Right cardiac atrium (tissue), 5 donors: ENCODE measurements at regions not wholly inside any gene's neighbourhood (a gene's known extent, or its start where the extent isn't known, plus 50 kb on each side); places are given as distances from the start of the nearest gene placed in this dataset.
A peak's percentile ranks its signal among the peaks of the same experiment; 100 is the strongest.

ENCODE experiments used
- ATAC-seq, 2 donors: fragments of 200-7000 bp; cut with Tn5 transposase; one replicate each; pipeline versions ENCODE4 v1.8.0 to v1.9.1; 2020; ENCODE audit warnings: moderate library complexity in 2 of 2, mild to moderate bottlenecking in 1 of 2
- DNase-seq, 3 donors: peaks; one replicate each; pipeline ENCODE4 v3.0.0-alpha.2; 2020
- H3K27ac ChIP-seq: one replicate; pipeline ENCODE4 v1.5.1; 2013; ENCODE audit warnings: mild to moderate bottlenecking, low read length, control low read depth, moderate library complexity
- H3K27me3 ChIP-seq: one replicate; pipeline ENCODE4 v1.6.1; 2013; ENCODE audit not compliant: control insufficient read depth, insufficient read depth
- H3K4me1 ChIP-seq: one replicate; pipeline ENCODE4 v1.6.1; 2013; ENCODE audit warnings: low read length; ENCODE audit not compliant: control insufficient read depth, insufficient read depth
- H3K4me3 ChIP-seq: one replicate; pipeline ENCODE4 v1.5.1; 2013; ENCODE audit warnings: low read length, control low read depth
- H3K9me3 ChIP-seq: one replicate; pipeline ENCODE4 v1.6.1; 2013; ENCODE audit warnings: low read length; ENCODE audit not compliant: control insufficient read depth
- WGBS: extraction: QIAGEN DNeasy Blood & Tissue Kit; methylation state at CpG from one replicate; pipeline ENCODE4 v1.1.7; 2013; 5-methylcytosine and 5-hydroxymethylcytosine counted together
- intact Hi-C, 4 donors: fragments of 100-400 bp; cut with DNase I; formaldehyde crosslinking; loops; one replicate each; pipeline versions ENCODE4 v1.11.0 to v1.14.0; 2022 to 2023
- donor health status: healthy with polysubstance abuse.
- donor health status: DM: no; HTN: yes; CAD: no.
- donor health status: DM: no; HTN: no; CAD: no.
- donor health status: DM: no; HTN: yes; CAD: no; lungs with severe emphysema.
- donor health status: DM: yes; HTN: yes; CAD: no.

- intact Hi-C loops: no loop called here
- no peak for DNase-seq
- ATAC-seq: no peak
- H3K9me3 ChIP-seq: no peaks in the 10 kb centered on the region
- no peaks in the 10 kb centered on the region for H3K4me1 ChIP-seq
- no peak overlapping the region for H3K27ac ChIP-seq
- no peak overlapping the region for H3K4me3 ChIP-seq
- 73% methylated on average over 5 of the region's 5 CpGs for WGBS
- H3K27me3 ChIP-seq: no peaks in the 10 kb centered on the region
These were observed 192.4 kb downstream of the PTGER3 start for GRCh38 chr1:70855203-70855602.

GRCh38 chr1:70856201-70856600, 191.4 kb downstream of the PTGER3 start:
- intact Hi-C loops: no loop called here
- DNase-seq (no peak), ATAC-seq (no peak)
- no peaks in the 10 kb centered on the region for H3K27me3 ChIP-seq
- WGBS: 85% methylated on average over 2 of the region's 2 CpGs
- H3K27ac ChIP-seq: no peak overlapping the region
- H3K4me1 ChIP-seq: no peaks in the 10 kb centered on the region
- H3K9me3 ChIP-seq: no peaks in the 10 kb centered on the region
- no peak overlapping the region for H3K4me3 ChIP-seq

GRCh38 chr1:70863239-70863638, 184.4 kb downstream of the PTGER3 start:
- H3K27me3 ChIP-seq: no peaks in the 10 kb centered on the region
- 78% methylated on average over 1 of the region's 1 CpG for WGBS
- no peak for ATAC-seq

GRCh38 chr1:70864302-70864701, 183.3 kb downstream of the PTGER3 start:
- intact Hi-C loops: no loop called here
- Histone ChIP-seq H3K4me1 (no peaks in the 10 kb centered on the region), H3K27me3 (no peaks in the 10 kb centered on the region), H3K9me3 (no peaks in the 10 kb centered on the region), H3K4me3 (no peak overlapping the region), H3K27ac (no peak overlapping the region)
- 58% methylated on average over 2 of the region's 2 CpGs for WGBS
- no peak for DNase-seq
- ATAC-seq: peak in 1 of 2 donors; percentile 56

More at GRCh38 chr1:70863239-70863638, 184.4 kb downstream of the PTGER3 start:
- no peaks in the 10 kb centered on the region for H3K4me1 ChIP-seq
- no peak overlapping the region for H3K27ac ChIP-seq
- DNase-seq: no peak
- intact Hi-C loops: no loop called here
- no peak overlapping the region for H3K4me3 ChIP-seq
- H3K9me3 ChIP-seq: no peaks in the 10 kb centered on the region

GRCh38 chr1:70866542-70867264, 180.9 kb downstream of the PTGER3 start:
- ATAC-seq (no peak), DNase-seq (no peak)
- 68% methylated on average over 4 of the region's 4 CpGs for WGBS
- no peak overlapping the region for H3K4me3 ChIP-seq
- H3K27ac ChIP-seq: no peak overlapping the region
- intact Hi-C loops: no loop called here
- no peaks in the 10 kb centered on the region for H3K27me3 ChIP-seq
- no peaks in the 10 kb centered on the region for H3K9me3 ChIP-seq
- H3K4me1 ChIP-seq: no peaks in the 10 kb centered on the region

- H3K27ac ChIP-seq: no peak overlapping the region
- H3K9me3 ChIP-seq: no peaks in the 10 kb centered on the region
- 37% methylated on average over 3 of the region's 3 CpGs for WGBS
- no peaks in the 10 kb centered on the region for H3K27me3 ChIP-seq
- peaks cover 1% of the 10 kb centered on the region for H3K4me1 ChIP-seq
- intact Hi-C loops: loop anchor here in 1 of 4 donors (10.0 kb wide), 1 partner anchor 1183 kb away; no protein-coding TSS in a partner anchor
- no peak for ATAC-seq
- no peak overlapping the region for H3K4me3 ChIP-seq
- DNase-seq: no peak
These were observed 175.8 kb downstream of the PTGER3 start for GRCh38 chr1:70871790-70872189.

GRCh38 chr1:70874063-70874462, 173.6 kb downstream of the PTGER3 start:
- H3K4me1 ChIP-seq: peaks cover 1% of the 10 kb centered on the region
- no peaks in the 10 kb centered on the region for H3K9me3 ChIP-seq
- H3K4me3 ChIP-seq: no peak overlapping the region
- intact Hi-C loops: loop anchor here in 1 of 4 donors (10.0 kb wide), 1 partner anchor 1181 kb away; no protein-coding TSS in a partner anchor
- 48% methylated on average over 2 of the region's 2 CpGs for WGBS
- peak in 2 of 3 donors; percentile 34 to 59 for DNase-seq
- H3K27ac ChIP-seq: no peak overlapping the region
- no peaks in the 10 kb centered on the region for H3K27me3 ChIP-seq
- peak; percentile 28 to 72 for ATAC-seq

- Histone ChIP-seq H3K27me3 (no peaks in the 10 kb centered on the region), H3K27ac (no peak overlapping the region), H3K9me3 (no peaks in the 10 kb centered on the region), H3K4me3 (no peak overlapping the region), H3K4me1 (peaks cover 1% of the 10 kb centered on the region)
- intact Hi-C loops: loop anchor here in 1 of 4 donors (10.0 kb wide), 1 partner anchor 1180 kb away; no protein-coding TSS in a partner anchor
- WGBS: 64% methylated on average over 1 of the region's 1 CpG
- DNase-seq (no peak), ATAC-seq (peak in 1 of 2 donors; percentile 45)
These were observed 172.8 kb downstream of the PTGER3 start for GRCh38 chr1:70874818-70875217.

- Histone ChIP-seq H3K4me3 (no peak overlapping the region), H3K27ac (no peak overlapping the region), H3K27me3 (no peaks in the 10 kb centered on the region), H3K9me3 (peaks cover 1% of the 10 kb centered on the region), H3K4me1 (peaks cover 1% of the 10 kb centered on the region)
- intact Hi-C loops: loop anchor here in 1 of 4 donors (10.0 kb wide), 1 partner anchor 1177 kb away; no protein-coding TSS in a partner anchor
- no peak for DNase-seq
- 48% methylated on average over 3 of the region's 3 CpGs for WGBS
- ATAC-seq: no peak
These were observed 170.3 kb downstream of the PTGER3 start for GRCh38 chr1:70877343-70877742.

- Histone ChIP-seq H3K27me3 (no peaks in the 10 kb centered on the region), H3K4me1 (peaks cover 2% of the 10 kb centered on the region), H3K4me3 (no peak overlapping the region), H3K9me3 (no peaks in the 10 kb centered on the region), H3K27ac (no peak overlapping the region)
- 27% methylated on average over 3 of the region's 3 CpGs for WGBS
- intact Hi-C loops: no loop called here
- ATAC-seq (peak in 1 of 2 donors; percentile 45), DNase-seq (no peak)
These were observed 159.7 kb downstream of the PTGER3 start for GRCh38 chr1:70887936-70888335.

GRCh38 chr1:70888722-70889121, 158.9 kb downstream of the PTGER3 start:
- DNase-seq (no peak), ATAC-seq (no peak)
- H3K27ac ChIP-seq: no peak overlapping the region
- no peaks in the 10 kb centered on the region for H3K27me3 ChIP-seq
- H3K9me3 ChIP-seq: no peaks in the 10 kb centered on the region
- WGBS: 86% methylated on average over 4 of the region's 4 CpGs
- peaks cover 2% of the 10 kb centered on the region for H3K4me1 ChIP-seq
- intact Hi-C loops: no loop called here
- no peak overlapping the region for H3K4me3 ChIP-seq
